ENCODE measurements at regions not wholly inside any gene's neighbourhood (a gene's known extent, or its start where the extent isn't known, plus 50 kb on each side); places are given as distances from the start of the nearest gene placed in this dataset.

DNA sequence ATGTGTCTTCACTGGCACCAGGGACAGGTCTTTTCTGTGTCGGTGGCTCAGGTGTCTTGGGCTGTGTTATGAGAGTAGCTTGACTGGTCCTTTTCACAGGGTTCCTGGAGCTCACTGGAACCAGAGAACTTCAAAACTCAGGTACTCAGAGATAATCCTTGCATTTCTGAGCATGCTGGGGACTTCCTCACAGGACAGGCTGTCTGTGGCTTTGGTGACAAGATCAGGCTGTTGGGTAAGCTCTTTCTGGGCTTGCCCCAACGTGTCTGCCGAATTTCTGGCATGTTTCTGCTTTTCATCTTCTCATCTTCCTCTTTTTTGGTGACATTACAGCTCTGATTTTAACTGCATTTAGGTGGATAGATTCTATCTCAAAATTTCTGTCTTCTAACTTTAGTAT lies 270.0 kb downstream of the CDH26 start:
- Mint-ChIP-seq H3K4me1 (no peaks in the 10 kb centered on the region), H3K9me3 (peaks cover 5% of the 10 kb centered on the region), H3K4me3 (no peak overlapping the region), H3K27me3 (no peaks in the 10 kb centered on the region), H3K36me3 (ENCODE audit: low read depth) (no peaks in the 10 kb centered on the region), H3K27ac (no peak overlapping the region)
- intact Hi-C loops (cut with micrococcal nuclease), result no loop called here
- ATAC-seq (ENCODE audit: low read depth), result no peak
- DNase-seq, result no peak
- TF ChIP-seq, protein P1, sequence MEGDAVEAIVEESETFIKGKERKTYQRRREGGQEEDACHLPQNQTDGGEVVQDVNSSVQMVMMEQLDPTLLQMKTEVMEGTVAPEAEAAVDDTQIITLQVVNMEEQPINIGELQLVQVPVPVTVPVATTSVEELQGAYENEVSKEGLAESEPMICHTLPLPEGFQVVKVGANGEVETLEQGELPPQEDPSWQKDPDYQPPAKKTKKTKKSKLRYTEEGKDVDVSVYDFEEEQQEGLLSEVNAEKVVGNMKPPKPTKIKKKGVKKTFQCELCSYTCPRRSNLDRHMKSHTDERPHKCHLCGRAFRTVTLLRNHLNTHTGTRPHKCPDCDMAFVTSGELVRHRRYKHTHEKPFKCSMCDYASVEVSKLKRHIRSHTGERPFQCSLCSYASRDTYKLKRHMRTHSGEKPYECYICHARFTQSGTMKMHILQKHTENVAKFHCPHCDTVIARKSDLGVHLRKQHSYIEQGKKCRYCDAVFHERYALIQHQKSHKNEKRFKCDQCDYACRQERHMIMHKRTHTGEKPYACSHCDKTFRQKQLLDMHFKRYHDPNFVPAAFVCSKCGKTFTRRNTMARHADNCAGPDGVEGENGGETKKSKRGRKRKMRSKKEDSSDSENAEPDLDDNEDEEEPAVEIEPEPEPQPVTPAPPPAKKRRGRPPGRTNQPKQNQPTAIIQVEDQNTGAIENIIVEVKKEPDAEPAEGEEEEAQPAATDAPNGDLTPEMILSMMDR (IDR thresholded peaks at IDR 0.05), result no peak
- POLR2A ChIA-PET, result no interaction called here
- CTCF ChIA-PET, result no interaction called here

DNA sequence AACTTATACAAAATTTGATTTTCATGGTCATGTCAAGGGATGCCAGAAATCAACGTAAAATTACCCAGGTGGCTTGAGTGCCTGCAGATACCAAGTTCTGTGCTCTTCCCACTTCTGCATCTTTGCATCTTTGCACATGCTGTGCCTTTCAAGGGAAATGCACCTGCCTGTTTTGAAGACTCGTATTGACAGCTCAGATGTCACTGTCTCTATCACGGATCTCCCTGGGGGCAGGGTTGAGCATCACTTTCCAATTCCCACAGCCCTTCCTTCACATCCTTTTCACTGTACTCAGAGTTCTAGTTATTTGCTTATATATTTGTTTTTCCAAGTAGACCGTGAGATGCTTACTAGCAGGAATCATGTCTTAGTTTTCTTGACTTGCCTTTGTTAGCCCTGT lies 274.2 kb downstream of the CDH26 start:
- ATAC-seq (ENCODE audit: low read depth) (no peak), DNase-seq (no peak)
- intact Hi-C loops (cut with micrococcal nuclease), result no loop called here
- H3K27ac Mint-ChIP-seq, result no peak overlapping the region
- peaks cover 5% of the 10 kb centered on the region for H3K9me3 Mint-ChIP-seq
- ChIA-PET POLR2A (no interaction called here), CTCF (no interaction called here)
- no peaks in the 10 kb centered on the region for H3K36me3 Mint-ChIP-seq (ENCODE audit: low read depth)
- no peak overlapping the region for H3K4me3 Mint-ChIP-seq
- no peaks in the 10 kb centered on the region for H3K4me1 Mint-ChIP-seq
- H3K27me3 Mint-ChIP-seq, result no peaks in the 10 kb centered on the region
- TF ChIP-seq, protein P1 (IDR thresholded peaks at IDR 0.05), result no peak

DNA sequence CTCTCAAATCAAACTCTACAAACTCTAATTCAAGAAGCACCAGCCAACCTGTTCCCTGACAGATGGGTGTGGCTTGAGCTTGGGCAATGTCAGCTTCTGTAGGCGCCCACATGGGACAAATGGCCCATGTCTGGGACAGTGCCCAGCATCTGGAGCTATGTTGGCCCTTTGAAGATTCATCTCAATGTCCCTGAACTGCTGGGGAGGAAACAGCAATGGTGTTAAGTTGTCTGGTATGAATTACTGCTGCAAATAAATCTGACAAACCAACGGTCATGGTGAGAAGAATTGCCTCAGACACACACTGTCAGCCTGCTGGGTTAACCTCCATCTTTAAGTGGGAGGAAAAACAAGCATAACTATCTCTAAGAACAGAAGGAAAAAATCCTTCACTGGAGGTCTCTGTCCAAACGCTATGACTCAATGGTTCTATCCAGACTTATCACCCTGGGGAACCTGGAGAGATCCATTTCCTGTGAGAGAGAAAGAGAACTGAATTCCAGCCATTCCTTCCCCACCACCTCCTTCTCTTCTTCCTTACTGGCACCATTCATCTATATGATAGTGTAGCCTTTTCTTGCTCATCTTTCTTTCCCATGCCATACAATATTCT lies 274.9 kb downstream of the CDH26 start:
- ChIA-PET CTCF (no interaction called here), POLR2A (no interaction called here)
- H3K27me3 Mint-ChIP-seq, result no peaks in the 10 kb centered on the region
- H3K4me3 Mint-ChIP-seq, result no peak overlapping the region
- no peak overlapping the region for H3K27ac Mint-ChIP-seq
- no peak for ATAC-seq (ENCODE audit: low read depth)
- no peak for DNase-seq
- H3K36me3 Mint-ChIP-seq (ENCODE audit: low read depth), result no peaks in the 10 kb centered on the region
- intact Hi-C loops (cut with micrococcal nuclease), result no loop called here
- TF ChIP-seq, protein P1 (IDR thresholded peaks at IDR 0.05), result no peak
- H3K9me3 Mint-ChIP-seq, result peaks cover 5% of the 10 kb centered on the region
- H3K4me1 Mint-ChIP-seq, result no peaks in the 10 kb centered on the region

DNA sequence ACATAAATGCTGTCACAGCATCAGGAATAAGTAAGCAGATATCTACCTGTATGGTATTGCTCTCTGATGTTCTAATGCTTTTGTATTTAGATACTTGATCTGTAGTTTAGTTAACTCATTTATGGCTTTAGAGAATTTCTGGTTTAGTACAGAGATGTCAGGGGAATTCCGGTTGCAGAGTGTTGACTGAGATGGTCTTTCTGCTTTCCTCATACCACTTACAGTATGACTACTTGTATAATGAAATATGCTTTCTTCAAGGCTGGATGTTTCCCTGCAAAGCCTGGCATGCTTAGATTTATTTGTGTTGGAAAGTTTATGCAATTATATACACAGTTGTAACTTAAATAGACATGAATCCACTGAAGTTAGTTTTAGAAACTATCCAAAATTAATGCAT lies 278.4 kb downstream of the CDH26 start:
- H3K36me3 Mint-ChIP-seq (ENCODE audit: low read depth), result no peaks in the 10 kb centered on the region
- TF ChIP-seq, protein P1 (IDR thresholded peaks at IDR 0.05), result no peak
- no peak overlapping the region for H3K27ac Mint-ChIP-seq
- POLR2A ChIA-PET, result no interaction called here
- intact Hi-C loops (cut with micrococcal nuclease), result no loop called here
- CTCF ChIA-PET, result no interaction called here
- H3K4me3 Mint-ChIP-seq, result no peak overlapping the region
- no peak for ATAC-seq (ENCODE audit: low read depth)
- DNase-seq, result no peak
- no peaks in the 10 kb centered on the region for H3K27me3 Mint-ChIP-seq
- H3K4me1 Mint-ChIP-seq, result no peaks in the 10 kb centered on the region
- H3K9me3 Mint-ChIP-seq, result no peaks in the 10 kb centered on the region

DNA sequence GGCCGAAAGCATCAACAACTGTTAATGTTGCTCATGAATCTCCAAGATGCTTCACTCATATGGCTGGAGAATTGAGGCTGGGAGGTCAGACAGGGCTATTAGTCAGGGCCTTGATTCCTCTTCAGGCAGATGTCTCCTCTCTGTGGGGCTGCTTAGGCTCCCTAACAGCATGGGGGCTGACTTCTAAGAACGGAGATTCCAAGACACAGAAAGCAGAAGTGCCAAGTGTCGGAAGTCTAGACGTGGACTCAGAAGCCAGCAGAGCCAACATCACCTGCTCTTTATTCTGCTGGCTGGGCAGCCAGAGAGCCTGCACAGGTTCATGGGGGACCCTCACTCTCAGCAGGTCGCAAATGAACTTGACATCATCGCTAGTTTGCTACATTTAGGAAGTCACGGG lies 279.8 kb downstream of the CDH26 start:
- DNase-seq, result no peak
- Mint-ChIP-seq H3K27me3 (no peaks in the 10 kb centered on the region), H3K4me3 (no peak overlapping the region), H3K4me1 (no peaks in the 10 kb centered on the region), H3K9me3 (no peaks in the 10 kb centered on the region), H3K36me3 (ENCODE audit: low read depth) (no peaks in the 10 kb centered on the region), H3K27ac (no peak overlapping the region)
- intact Hi-C loops (cut with micrococcal nuclease), result no loop called here
- ChIA-PET POLR2A (no interaction called here), CTCF (no interaction called here)
- no peak for ATAC-seq (ENCODE audit: low read depth)
- TF ChIP-seq, protein P1 (IDR thresholded peaks at IDR 0.05), result no peak

All from activated B cell treated with CpG ODN at 0.5 μM for 24 hours (primary cell).